HG03575 (cell line): ENCODE measurements at regions not wholly inside any gene's neighbourhood (a gene's known extent, or its start where the extent isn't known, plus 50 kb on each side); places are given as distances from the start of the nearest gene placed in this dataset.

Experiments used
- ATAC-seq: cut with Tn5 transposase; IDR thresholded peaks from one replicate; pipeline ENCODE4 v1.9.1; 2021; ENCODE audit not compliant: unreplicated experiment, insufficient number of reproducible peaks, low FRiP score; ENCODE audit errors: extremely low read depth

- no peak for ATAC-seq
These were observed 536.9 kb downstream of the ZIC1 start for GRCh38 chr3:147945968-147946519.

GRCh38 chr3:147956615-147957014 lies 547.5 kb downstream of the ZIC1 start:
- no peak for ATAC-seq

GRCh38 chr3:147958754-147959153 lies 549.6 kb downstream of the ZIC1 start:
- ATAC-seq = no peak

- no peak for ATAC-seq
These were observed 551.6 kb downstream of the ZIC1 start for GRCh38 chr3:147960786-147961185.

GRCh38 chr3:147962408-147963164 lies 553.4 kb downstream of the ZIC1 start:
- ATAC-seq = no peak

- ATAC-seq = no peak
These were observed 554.5 kb downstream of the ZIC1 start for GRCh38 chr3:147963711-147964110.

- ATAC-seq = no peak
These were observed 566.0 kb downstream of the ZIC1 start for GRCh38 chr3:147975165-147975564.

- no peak for ATAC-seq
These were observed 567.8 kb downstream of the ZIC1 start for GRCh38 chr3:147977001-147977400.

GRCh38 chr3:147987549-147987948 lies 578.4 kb downstream of the ZIC1 start:
- ATAC-seq = no peak

GRCh38 chr3:147989344-147989743 lies 580.2 kb downstream of the ZIC1 start:
- no peak for ATAC-seq

- ATAC-seq = no peak
These were observed 593.6 kb downstream of the ZIC1 start for GRCh38 chr3:148002705-148003205.

- no peak for ATAC-seq
These were observed 595.2 kb downstream of the ZIC1 start for GRCh38 chr3:148004331-148004730.

GRCh38 chr3:148005456-148005855 lies 596.3 kb downstream of the ZIC1 start:
- ATAC-seq = no peak

- ATAC-seq = no peak
These were observed 597.3 kb downstream of the ZIC1 start for GRCh38 chr3:148006508-148006907.

- ATAC-seq = no peak
These were observed 599.4 kb downstream of the ZIC1 start for GRCh38 chr3:148008591-148008990.

- ATAC-seq = no peak
These were observed 611.7 kb downstream of the ZIC1 start for GRCh38 chr3:148020861-148021260.

GRCh38 chr3:148021381-148021780 lies 612.2 kb downstream of the ZIC1 start:
- no peak for ATAC-seq

- ATAC-seq = no peak
These were observed 614.8 kb downstream of the ZIC1 start for GRCh38 chr3:148023994-148024393.

GRCh38 chr3:148026009-148026588 lies 616.9 kb downstream of the ZIC1 start:
- ATAC-seq = no peak

- ATAC-seq = no peak
These were observed 621.8 kb downstream of the ZIC1 start for GRCh38 chr3:148030975-148031374.
